HEK293 (cell line): ENCODE measurements at regions not wholly inside any gene's neighbourhood (a gene's known extent, or its start where the extent isn't known, plus 50 kb on each side); places are given as distances from the start of the nearest gene placed in this dataset.
A peak's percentile ranks its signal among the peaks of the same experiment; 100 is the strongest.

Source experiments
- CTCF ChIA-PET: fragments of 350-600 bp; formaldehyde crosslinking; extraction: SDS; loops from one replicate; lab custom pipeline; 2021; ENCODE audit warnings: antibody characterized with exemption; lab: Yijun Ruan, JAX
- POLR2A ChIA-PET: fragments of 300-600 bp; formaldehyde crosslinking; extraction: SDS; loops from one replicate; lab custom pipeline; 2020; ENCODE audit warnings: antibody characterized with exemption, inconsistent platforms; lab: Yijun Ruan, JAX
- H3K27ac ChIP-seq: fragments of 200-500 bp; sonication (Bioruptor generic); 2 replicates; pipeline ENCODE4 v1.5.1; 2014; ENCODE audit warnings: low read depth, low read length, control low read depth, inconsistent platforms; ENCODE audit errors: extremely low read depth
- H3K36me3 ChIP-seq, 2 experiments: fragments of 200-500 bp in 1 of 2; sonication (Bioruptor generic) in 1 of 2; 1 replicate in 1 of 2; 2 replicates in 1 of 2; pipeline ENCODE4 v1.5.1; 2014 to 2017; ENCODE audit warnings: inconsistent platforms in 2 of 2, low read length in 2 of 2; ENCODE audit not compliant: control insufficient read depth in 2 of 2, insufficient read depth in 1 of 2
- H3K4me1 ChIP-seq: fragments of 200-500 bp; sonication (Bioruptor generic); 2 replicates; pipeline ENCODE4 v1.5.1; 2014; ENCODE audit warnings: mild to moderate bottlenecking, low read length, inconsistent platforms; ENCODE audit not compliant: control insufficient read depth, insufficient read depth
- H3K4me3 ChIP-seq: 2 replicates; pipeline ENCODE4 v1.5.1; 2011; ENCODE audit warnings: low read depth, mild to moderate bottlenecking, control low read depth, low read length, moderate library complexity
- H3K9me3 ChIP-seq: fragments of 200-500 bp; sonication (Bioruptor generic); 2 replicates; pipeline ENCODE4 v1.5.1; 2014; ENCODE audit warnings: low read depth, low read length, inconsistent platforms; ENCODE audit not compliant: control insufficient read depth, insufficient read depth
- SCRT1 ChIP-seq: fragments of 450-650 bp; formaldehyde crosslinking; IDR thresholded peaks from 2 replicates; pipeline ENCODE4 v1.5.1; 2016; ENCODE audit warnings: missing biosample characterization, missing genetic modification characterization, borderline replicate concordance
- TRIM28 ChIP-seq: IDR thresholded peaks from 2 replicates; pipeline ENCODE4 v1.6.1; 2011; ENCODE audit warnings: low read length, control low read depth, borderline replicate concordance
- WT1 ChIP-seq: fragments of 450-650 bp; formaldehyde crosslinking; IDR thresholded peaks from 2 replicates; pipeline ENCODE4 v1.5.1; 2016; ENCODE audit warnings: missing biosample characterization, missing genetic modification characterization
- ZFHX2 ChIP-seq: fragments of 450-650 bp; formaldehyde crosslinking; conservative IDR thresholded peaks from 2 replicates; pipeline ENCODE4 v1.5.1; 2016; ENCODE audit warnings: missing biosample characterization, missing genetic modification characterization
- ZNF248 ChIP-seq: fragments of 450-650 bp; formaldehyde crosslinking; IDR thresholded peaks from 2 replicates; pipeline ENCODE4 v1.5.1; 2017; ENCODE audit warnings: missing biosample characterization, missing genetic modification characterization
- ZNF266 ChIP-seq: fragments of 450-650 bp; formaldehyde crosslinking; IDR thresholded peaks from 2 replicates; pipeline ENCODE4 v1.5.1; 2016; ENCODE audit warnings: missing biosample characterization, missing genetic modification characterization, low read depth
- ZNF623 ChIP-seq: fragments of 450-650 bp; formaldehyde crosslinking; IDR thresholded peaks from 2 replicates; pipeline ENCODE4 v1.5.1; 2016; ENCODE audit warnings: missing biosample characterization, missing genetic modification characterization
- TF ChIP-seq, protein P1 (sequence below): fragments of 450-650 bp; formaldehyde crosslinking; IDR thresholded peaks from 2 replicates; pipeline ENCODE4 v1.5.1; 2017; ENCODE audit warnings: missing biosample characterization, missing genetic modification characterization
- TF ChIP-seq, protein P2 (sequence below): fragments of 450-650 bp; formaldehyde crosslinking; IDR thresholded peaks from 2 replicates; pipeline ENCODE4 v1.5.1; 2016; ENCODE audit warnings: missing biosample characterization, missing genetic modification characterization
- TF ChIP-seq, protein P3 (sequence below): fragments of 450-650 bp; formaldehyde crosslinking; IDR thresholded peaks from 2 replicates; pipeline ENCODE4 v1.5.0; 2017; ENCODE audit warnings: missing biosample characterization, missing genetic modification characterization, borderline replicate concordance
- TF ChIP-seq, protein P4 (sequence below): fragments of 450-650 bp; formaldehyde crosslinking; conservative IDR thresholded peaks from 2 replicates; pipeline ENCODE4 v1.5.1; 2016; ENCODE audit warnings: low read depth, missing biosample characterization, missing genetic modification characterization

DNA sequence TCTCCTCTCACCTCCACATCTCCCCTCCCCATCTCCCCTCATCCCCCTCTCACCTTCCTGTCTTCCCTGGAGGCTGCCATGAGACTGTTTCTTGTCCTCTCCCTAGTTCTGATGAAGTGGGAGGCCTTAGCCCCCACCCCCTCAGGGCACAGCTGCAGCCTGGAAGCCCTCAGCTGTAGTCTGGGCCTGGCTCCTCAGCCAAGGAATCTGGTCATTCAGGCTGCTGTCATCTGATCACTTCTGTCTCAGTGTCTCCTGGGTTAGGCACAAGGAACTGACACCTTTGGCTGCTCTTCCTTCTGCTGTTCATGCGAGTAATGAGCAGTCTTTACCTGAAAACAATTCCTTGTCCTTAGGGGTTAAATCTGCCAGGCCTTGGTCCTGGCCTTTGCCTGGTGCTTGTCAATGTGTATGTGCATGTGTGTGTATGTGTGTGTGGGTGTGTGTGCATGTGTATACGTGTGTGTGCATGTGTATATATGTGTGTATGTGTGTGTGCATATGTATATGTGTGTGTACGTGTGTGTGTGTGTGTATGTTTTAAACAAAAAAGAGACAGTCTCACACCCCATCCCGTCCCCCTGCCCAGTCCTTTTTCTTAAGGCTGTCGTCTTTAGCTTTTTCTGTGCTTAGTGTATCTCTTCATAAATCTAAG lies 153.5 kb upstream of the TMEM72 start:
- Histone ChIP-seq H3K9me3 (no peaks in the 10 kb centered on the region; the same call in 1 of the 2 replicates), H3K4me1 (peaks cover 8% of the 10 kb centered on the region), H3K36me3 (no peaks in the 10 kb centered on the region), H3K4me3 (no peak overlapping the region), H3K27ac (no peak overlapping the region)
- CTCF ChIA-PET = no interaction called here
- TF ChIP-seq ZNF248 (tag by site-specific recombination) = no peak
- TF ChIP-seq, protein P1, sequence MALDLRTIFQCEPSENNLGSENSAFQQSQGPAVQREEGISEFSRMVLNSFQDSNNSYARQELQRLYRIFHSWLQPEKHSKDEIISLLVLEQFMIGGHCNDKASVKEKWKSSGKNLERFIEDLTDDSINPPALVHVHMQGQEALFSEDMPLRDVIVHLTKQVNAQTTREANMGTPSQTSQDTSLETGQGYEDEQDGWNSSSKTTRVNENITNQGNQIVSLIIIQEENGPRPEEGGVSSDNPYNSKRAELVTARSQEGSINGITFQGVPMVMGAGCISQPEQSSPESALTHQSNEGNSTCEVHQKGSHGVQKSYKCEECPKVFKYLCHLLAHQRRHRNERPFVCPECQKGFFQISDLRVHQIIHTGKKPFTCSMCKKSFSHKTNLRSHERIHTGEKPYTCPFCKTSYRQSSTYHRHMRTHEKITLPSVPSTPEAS (tag by site-specific recombination) = peak; percentile 94
- POLR2A ChIA-PET = no interaction called here

DNA sequence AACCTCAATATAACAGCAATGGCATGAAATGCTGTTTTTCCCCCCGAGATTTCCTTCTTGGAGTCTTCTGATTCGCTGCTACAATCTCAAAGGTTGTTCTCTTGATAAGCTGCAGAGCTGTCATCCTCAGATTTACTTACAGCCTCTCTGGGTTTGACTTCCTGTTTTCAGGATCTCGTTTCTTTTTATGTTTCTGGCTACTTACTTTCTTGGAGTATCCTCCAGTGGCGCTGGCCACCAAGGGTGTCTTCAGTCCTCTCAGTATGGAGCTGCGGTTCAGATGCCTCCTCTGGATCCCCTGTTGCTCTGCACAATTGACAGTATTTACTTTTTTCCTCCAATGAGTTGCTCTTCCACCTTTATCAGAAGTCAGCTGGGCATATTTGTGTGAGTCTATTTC lies 152.0 kb upstream of the TMEM72 start:
- Histone ChIP-seq H3K36me3 (no peaks in the 10 kb centered on the region), H3K27ac (no peak overlapping the region), H3K4me1 (no peaks in the 10 kb centered on the region; the same call in 1 of the 2 replicates), H3K4me3 (no peak overlapping the region), H3K9me3 (no peaks in the 10 kb centered on the region; the same call in 1 of the 2 replicates)
- POLR2A ChIA-PET = no interaction called here
- CTCF ChIA-PET = no interaction called here
- TF ChIP-seq, protein P2, sequence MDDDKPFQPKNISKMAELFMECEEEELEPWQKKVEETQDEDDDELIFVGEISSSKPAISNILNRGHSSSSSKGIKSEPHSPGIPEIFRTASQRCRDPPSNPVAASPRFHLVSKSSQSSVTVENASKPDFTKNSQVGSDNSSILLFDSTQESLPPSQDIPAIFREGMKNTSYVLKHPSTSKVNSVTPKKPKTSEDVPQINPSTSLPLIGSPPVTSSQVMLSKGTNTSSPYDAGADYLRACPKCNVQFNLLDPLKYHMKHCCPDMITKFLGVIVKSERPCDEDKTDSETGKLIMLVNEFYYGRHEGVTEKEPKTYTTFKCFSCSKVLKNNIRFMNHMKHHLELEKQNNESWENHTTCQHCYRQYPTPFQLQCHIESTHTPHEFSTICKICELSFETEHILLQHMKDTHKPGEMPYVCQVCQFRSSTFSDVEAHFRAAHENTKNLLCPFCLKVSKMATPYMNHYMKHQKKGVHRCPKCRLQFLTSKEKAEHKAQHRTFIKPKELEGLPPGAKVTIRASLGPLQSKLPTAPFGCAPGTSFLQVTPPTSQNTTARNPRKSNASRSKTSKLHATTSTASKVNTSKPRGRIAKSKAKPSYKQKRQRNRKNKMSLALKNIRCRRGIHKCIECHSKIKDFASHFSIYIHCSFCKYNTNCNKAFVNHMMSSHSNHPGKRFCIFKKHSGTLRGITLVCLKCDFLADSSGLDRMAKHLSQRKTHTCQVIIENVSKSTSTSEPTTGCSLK (tag by site-specific recombination) = no peak
- TF ChIP-seq WT1 (tag by site-specific recombination) (no peak), ZFHX2 (tag by site-specific recombination) (no peak), SCRT1 (no peak), TRIM28 (no peak), ZNF266 (tag by site-specific recombination) (no peak), ZNF623 (tag by site-specific recombination) (no peak)
- TF ChIP-seq, protein P3, sequence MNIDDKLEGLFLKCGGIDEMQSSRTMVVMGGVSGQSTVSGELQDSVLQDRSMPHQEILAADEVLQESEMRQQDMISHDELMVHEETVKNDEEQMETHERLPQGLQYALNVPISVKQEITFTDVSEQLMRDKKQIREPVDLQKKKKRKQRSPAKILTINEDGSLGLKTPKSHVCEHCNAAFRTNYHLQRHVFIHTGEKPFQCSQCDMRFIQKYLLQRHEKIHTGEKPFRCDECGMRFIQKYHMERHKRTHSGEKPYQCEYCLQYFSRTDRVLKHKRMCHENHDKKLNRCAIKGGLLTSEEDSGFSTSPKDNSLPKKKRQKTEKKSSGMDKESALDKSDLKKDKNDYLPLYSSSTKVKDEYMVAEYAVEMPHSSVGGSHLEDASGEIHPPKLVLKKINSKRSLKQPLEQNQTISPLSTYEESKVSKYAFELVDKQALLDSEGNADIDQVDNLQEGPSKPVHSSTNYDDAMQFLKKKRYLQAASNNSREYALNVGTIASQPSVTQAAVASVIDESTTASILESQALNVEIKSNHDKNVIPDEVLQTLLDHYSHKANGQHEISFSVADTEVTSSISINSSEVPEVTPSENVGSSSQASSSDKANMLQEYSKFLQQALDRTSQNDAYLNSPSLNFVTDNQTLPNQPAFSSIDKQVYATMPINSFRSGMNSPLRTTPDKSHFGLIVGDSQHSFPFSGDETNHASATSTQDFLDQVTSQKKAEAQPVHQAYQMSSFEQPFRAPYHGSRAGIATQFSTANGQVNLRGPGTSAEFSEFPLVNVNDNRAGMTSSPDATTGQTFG (tag by site-specific recombination) = no peak
- TF ChIP-seq, protein P4, sequence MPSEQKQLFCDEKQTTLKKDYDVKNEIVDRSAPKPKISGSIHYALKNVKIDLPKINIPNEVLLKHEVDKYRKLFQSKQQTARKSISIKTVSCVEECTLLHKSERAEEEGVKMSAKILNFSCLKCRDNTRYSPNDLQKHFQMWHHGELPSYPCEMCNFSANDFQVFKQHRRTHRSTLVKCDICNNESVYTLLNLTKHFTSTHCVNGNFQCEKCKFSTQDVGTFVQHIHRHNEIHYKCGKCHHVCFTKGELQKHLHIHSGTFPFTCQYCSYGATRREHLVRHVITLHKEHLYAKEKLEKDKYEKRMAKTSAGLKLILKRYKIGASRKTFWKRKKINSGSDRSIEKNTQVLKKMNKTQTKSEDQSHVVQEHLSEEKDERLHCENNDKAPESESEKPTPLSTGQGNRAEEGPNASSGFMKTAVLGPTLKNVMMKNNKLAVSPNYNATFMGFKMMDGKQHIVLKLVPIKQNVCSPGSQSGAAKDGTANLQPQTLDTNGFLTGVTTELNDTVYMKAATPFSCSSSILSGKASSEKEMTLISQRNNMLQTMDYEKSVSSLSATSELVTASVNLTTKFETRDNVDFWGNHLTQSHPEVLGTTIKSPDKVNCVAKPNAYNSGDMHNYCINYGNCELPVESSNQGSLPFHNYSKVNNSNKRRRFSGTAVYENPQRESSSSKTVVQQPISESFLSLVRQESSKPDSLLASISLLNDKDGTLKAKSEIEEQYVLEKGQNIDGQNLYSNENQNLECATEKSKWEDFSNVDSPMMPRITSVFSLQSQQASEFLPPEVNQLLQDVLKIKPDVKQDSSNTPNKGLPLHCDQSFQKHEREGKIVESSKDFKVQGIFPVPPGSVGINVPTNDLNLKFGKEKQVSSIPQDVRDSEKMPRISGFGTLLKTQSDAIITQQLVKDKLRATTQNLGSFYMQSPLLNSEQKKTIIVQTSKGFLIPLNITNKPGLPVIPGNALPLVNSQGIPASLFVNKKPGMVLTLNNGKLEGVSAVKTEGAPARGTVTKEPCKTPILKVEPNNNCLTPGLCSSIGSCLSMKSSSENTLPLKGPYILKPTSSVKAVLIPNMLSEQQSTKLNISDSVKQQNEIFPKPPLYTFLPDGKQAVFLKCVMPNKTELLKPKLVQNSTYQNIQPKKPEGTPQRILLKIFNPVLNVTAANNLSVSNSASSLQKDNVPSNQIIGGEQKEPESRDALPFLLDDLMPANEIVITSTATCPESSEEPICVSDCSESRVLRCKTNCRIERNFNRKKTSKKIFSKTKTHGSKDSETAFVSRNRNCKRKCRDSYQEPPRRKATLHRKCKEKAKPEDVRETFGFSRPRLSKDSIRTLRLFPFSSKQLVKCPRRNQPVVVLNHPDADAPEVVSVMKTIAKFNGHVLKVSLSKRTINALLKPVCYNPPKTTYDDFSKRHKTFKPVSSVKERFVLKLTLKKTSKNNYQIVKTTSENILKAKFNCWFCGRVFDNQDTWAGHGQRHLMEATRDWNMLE = no peak
